Activated naive CD8-positive, alpha-beta T cell treated with anti-CD3 and anti-CD28 coated beads, Interleukin-2, amount 50 U/mL, for 24 hours (primary cell): ENCODE measurements at regions not wholly inside any gene's neighbourhood (a gene's known extent, or its start where the extent isn't known, plus 50 kb on each side); places are given as distances from the start of the nearest gene placed in this dataset.
"Not testable (repeated sequence)": the region's sequence is repeated elsewhere in the genome, so short reads cannot be mapped to it uniquely, and the experiment has no call there.

Source experiments
- ATAC-seq: fragments of 150-1000 bp; cut with Tn5 transposase; one replicate; pipeline ENCODE4 v1.10.0; 2021
- DNase-seq: peaks from one replicate; pipeline ENCODE4 v3.0.0; 2021
- H3K27ac Mint-ChIP-seq: one replicate; pipeline ENCODE4 v1.8.0; 2021; ENCODE audit warnings: mild to moderate bottlenecking, mixed read lengths
- H3K27me3 Mint-ChIP-seq: one replicate; pipeline ENCODE4 v1.8.0; 2021; ENCODE audit warnings: mixed read lengths
- H3K36me3 Mint-ChIP-seq: one replicate; pipeline ENCODE4 v1.8.0; 2021; ENCODE audit warnings: low read depth, mixed read lengths
- H3K4me1 Mint-ChIP-seq: one replicate; pipeline ENCODE4 v1.8.0; 2021; ENCODE audit warnings: mixed read lengths
- H3K4me3 Mint-ChIP-seq: one replicate; pipeline ENCODE4 v1.8.0; 2021; ENCODE audit warnings: mild to moderate bottlenecking, moderate library complexity, mixed read lengths
- H3K9me3 Mint-ChIP-seq: one replicate; pipeline ENCODE4 v1.8.0; 2021; ENCODE audit warnings: mixed read lengths

- DNase-seq, result no peak
- Mint-ChIP-seq H3K27me3 (peaks cover 1% of the 10 kb centered on the region), H3K27ac (no peak overlapping the region), H3K4me3 (no peak overlapping the region), H3K4me1 (no peaks in the 10 kb centered on the region), H3K9me3 (no peaks in the 10 kb centered on the region), H3K36me3 (no peaks in the 10 kb centered on the region)
- ATAC-seq, result no peak
Observed at GRCh38 chr6:8860671-8861070, 425.3 kb upstream of the SLC35B3 start.

GRCh38 chr6:8859501-8859900 is 424.2 kb upstream of the SLC35B3 start:
- no peaks in the 10 kb centered on the region for H3K9me3 Mint-ChIP-seq
- no peak overlapping the region for H3K4me3 Mint-ChIP-seq
- no peak overlapping the region for H3K27ac Mint-ChIP-seq
- H3K36me3 Mint-ChIP-seq, result no peaks in the 10 kb centered on the region
- DNase-seq (no peak), ATAC-seq (no peak)
- no peaks in the 10 kb centered on the region for H3K4me1 Mint-ChIP-seq
- H3K27me3 Mint-ChIP-seq, result no peaks in the 10 kb centered on the region

- ATAC-seq (no peak), DNase-seq (no peak)
- Mint-ChIP-seq H3K4me3 (no peak overlapping the region), H3K4me1 (no peaks in the 10 kb centered on the region), H3K36me3 (no peaks in the 10 kb centered on the region), H3K27me3 (peaks cover 2% of the 10 kb centered on the region), H3K27ac (no peak overlapping the region), H3K9me3 (no peaks in the 10 kb centered on the region)
Observed at GRCh38 chr6:8858854-8859331, 423.5 kb upstream of the SLC35B3 start.

- no peak for ATAC-seq
- Mint-ChIP-seq H3K27me3 (peaks cover 2% of the 10 kb centered on the region), H3K4me3 (no peak overlapping the region), H3K36me3 (no peaks in the 10 kb centered on the region), H3K27ac (no peak overlapping the region), H3K9me3 (no peaks in the 10 kb centered on the region), H3K4me1 (no peaks in the 10 kb centered on the region)
- DNase-seq, result no peak
Observed at GRCh38 chr6:8857160-8857559, 421.8 kb upstream of the SLC35B3 start.

GRCh38 chr6:8855411-8855810 is 420.1 kb upstream of the SLC35B3 start:
- DNase-seq (no peak), ATAC-seq (no peak)
- H3K27ac Mint-ChIP-seq, result no peak overlapping the region
- H3K36me3 Mint-ChIP-seq, result no peaks in the 10 kb centered on the region
- H3K9me3 Mint-ChIP-seq, result no peaks in the 10 kb centered on the region
- H3K4me1 Mint-ChIP-seq, result no peaks in the 10 kb centered on the region
- no peak overlapping the region for H3K4me3 Mint-ChIP-seq
- peaks cover 2% of the 10 kb centered on the region for H3K27me3 Mint-ChIP-seq

GRCh38 chr6:8852332-8852731 is 417.0 kb upstream of the SLC35B3 start:
- no peaks in the 10 kb centered on the region for H3K36me3 Mint-ChIP-seq
- peaks cover 2% of the 10 kb centered on the region for H3K27me3 Mint-ChIP-seq
- ATAC-seq (no peak), DNase-seq (no peak)
- H3K4me3 Mint-ChIP-seq, result no peak overlapping the region
- H3K9me3 Mint-ChIP-seq, result no peaks in the 10 kb centered on the region
- no peaks in the 10 kb centered on the region for H3K4me1 Mint-ChIP-seq
- H3K27ac Mint-ChIP-seq, result no peak overlapping the region

- H3K36me3 Mint-ChIP-seq, H3K9me3 Mint-ChIP-seq, DNase-seq, H3K4me3 Mint-ChIP-seq, H3K27me3 Mint-ChIP-seq, H3K4me1 Mint-ChIP-seq, H3K27ac Mint-ChIP-seq, ATAC-seq: not testable (repeated sequence)
Observed at GRCh38 chr6:8846680-8847079, 411.3 kb upstream of the SLC35B3 start.

GRCh38 chr6:8845690-8846089 is 410.3 kb upstream of the SLC35B3 start:
- no peaks in the 10 kb centered on the region for H3K36me3 Mint-ChIP-seq
- no peak overlapping the region for H3K27ac Mint-ChIP-seq
- no peak for ATAC-seq
- H3K4me3 Mint-ChIP-seq, result no peak overlapping the region
- no peaks in the 10 kb centered on the region for H3K9me3 Mint-ChIP-seq
- no peak for DNase-seq
- H3K4me1 Mint-ChIP-seq, result no peaks in the 10 kb centered on the region
- no peaks in the 10 kb centered on the region for H3K27me3 Mint-ChIP-seq

GRCh38 chr6:8844968-8845367 is 409.6 kb upstream of the SLC35B3 start:
- H3K4me3 Mint-ChIP-seq, result no peak overlapping the region
- H3K27me3 Mint-ChIP-seq, result no peaks in the 10 kb centered on the region
- ATAC-seq (no peak), DNase-seq (no peak)
- H3K9me3 Mint-ChIP-seq, result no peaks in the 10 kb centered on the region
- no peaks in the 10 kb centered on the region for H3K4me1 Mint-ChIP-seq
- no peak overlapping the region for H3K27ac Mint-ChIP-seq
- no peaks in the 10 kb centered on the region for H3K36me3 Mint-ChIP-seq

- no peaks in the 10 kb centered on the region for H3K27me3 Mint-ChIP-seq
- ATAC-seq, result no peak
- H3K9me3 Mint-ChIP-seq, result no peaks in the 10 kb centered on the region
- no peak for DNase-seq
- no peak overlapping the region for H3K27ac Mint-ChIP-seq
- H3K36me3 Mint-ChIP-seq, result no peaks in the 10 kb centered on the region
- no peak overlapping the region for H3K4me3 Mint-ChIP-seq
- H3K4me1 Mint-ChIP-seq, result no peaks in the 10 kb centered on the region
Observed at GRCh38 chr6:8839626-8840025, 404.3 kb upstream of the SLC35B3 start.

- no peaks in the 10 kb centered on the region for H3K9me3 Mint-ChIP-seq
- H3K27me3 Mint-ChIP-seq, result no peaks in the 10 kb centered on the region
- no peak overlapping the region for H3K27ac Mint-ChIP-seq
- DNase-seq, result no peak
- H3K36me3 Mint-ChIP-seq, result no peaks in the 10 kb centered on the region
- H3K4me1 Mint-ChIP-seq, result no peaks in the 10 kb centered on the region
- no peak overlapping the region for H3K4me3 Mint-ChIP-seq
- no peak for ATAC-seq
Observed at GRCh38 chr6:8837343-8837742, 402.0 kb upstream of the SLC35B3 start.

GRCh38 chr6:8832695-8833094 is 397.4 kb upstream of the SLC35B3 start:
- not testable (repeated sequence) for ATAC-seq, H3K4me3 Mint-ChIP-seq, H3K27me3 Mint-ChIP-seq, H3K4me1 Mint-ChIP-seq, H3K36me3 Mint-ChIP-seq, H3K9me3 Mint-ChIP-seq, H3K27ac Mint-ChIP-seq, DNase-seq

GRCh38 chr6:8831366-8832152 is 396.2 kb upstream of the SLC35B3 start:
- Mint-ChIP-seq H3K4me3 (no peak overlapping the region), H3K27me3 (no peaks in the 10 kb centered on the region), H3K4me1 (no peaks in the 10 kb centered on the region), H3K9me3 (no peaks in the 10 kb centered on the region), H3K27ac (no peak overlapping the region), H3K36me3 (no peaks in the 10 kb centered on the region)
- DNase-seq (no peak), ATAC-seq (no peak)

GRCh38 chr6:8830794-8831193 is 395.4 kb upstream of the SLC35B3 start:
- Mint-ChIP-seq H3K36me3 (no peaks in the 10 kb centered on the region), H3K4me1 (no peaks in the 10 kb centered on the region), H3K27me3 (no peaks in the 10 kb centered on the region), H3K9me3 (no peaks in the 10 kb centered on the region), H3K4me3 (no peak overlapping the region), H3K27ac (no peak overlapping the region)
- ATAC-seq (no peak), DNase-seq (no peak)

GRCh38 chr6:8829796-8830195 is 394.5 kb upstream of the SLC35B3 start:
- Mint-ChIP-seq H3K4me1 (no peaks in the 10 kb centered on the region), H3K9me3 (no peaks in the 10 kb centered on the region), H3K27me3 (no peaks in the 10 kb centered on the region), H3K36me3 (no peaks in the 10 kb centered on the region), H3K4me3 (no peak overlapping the region), H3K27ac (no peak overlapping the region)
- DNase-seq (no peak), ATAC-seq (no peak)

- DNase-seq (no peak), ATAC-seq (no peak)
- no peak overlapping the region for H3K4me3 Mint-ChIP-seq
- no peaks in the 10 kb centered on the region for H3K27me3 Mint-ChIP-seq
- H3K4me1 Mint-ChIP-seq, result no peaks in the 10 kb centered on the region
- H3K27ac Mint-ChIP-seq, result no peak overlapping the region
- H3K9me3 Mint-ChIP-seq, result no peaks in the 10 kb centered on the region
- H3K36me3 Mint-ChIP-seq, result no peaks in the 10 kb centered on the region
Observed at GRCh38 chr6:8829296-8829695, 394.0 kb upstream of the SLC35B3 start.
